ENCODE measurements at regions not wholly inside any gene's neighbourhood (a gene's known extent, or its start where the extent isn't known, plus 50 kb on each side); places are given as distances from the start of the nearest gene placed in this dataset.

DNA sequence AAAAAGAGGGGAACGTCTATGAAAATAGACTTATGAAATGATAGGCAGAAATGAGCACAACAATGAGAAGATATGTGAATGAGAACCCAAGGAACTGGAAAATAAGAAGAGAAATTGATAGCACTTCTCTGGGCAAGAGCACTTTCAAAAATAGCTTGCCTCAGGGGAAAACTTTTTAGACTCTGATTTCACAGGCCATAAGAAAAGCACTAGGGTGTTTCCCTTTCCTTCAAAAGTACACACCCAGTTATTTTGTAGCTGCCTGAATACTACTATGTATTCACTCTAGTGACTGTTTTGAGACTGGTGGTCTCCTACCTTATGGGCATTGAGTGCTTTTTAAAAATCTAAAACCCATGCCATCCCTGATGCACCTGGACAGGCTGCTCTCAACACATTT, 172.3 kb upstream of the SOX6 start:
- TF ChIP-seq, protein P1, sequence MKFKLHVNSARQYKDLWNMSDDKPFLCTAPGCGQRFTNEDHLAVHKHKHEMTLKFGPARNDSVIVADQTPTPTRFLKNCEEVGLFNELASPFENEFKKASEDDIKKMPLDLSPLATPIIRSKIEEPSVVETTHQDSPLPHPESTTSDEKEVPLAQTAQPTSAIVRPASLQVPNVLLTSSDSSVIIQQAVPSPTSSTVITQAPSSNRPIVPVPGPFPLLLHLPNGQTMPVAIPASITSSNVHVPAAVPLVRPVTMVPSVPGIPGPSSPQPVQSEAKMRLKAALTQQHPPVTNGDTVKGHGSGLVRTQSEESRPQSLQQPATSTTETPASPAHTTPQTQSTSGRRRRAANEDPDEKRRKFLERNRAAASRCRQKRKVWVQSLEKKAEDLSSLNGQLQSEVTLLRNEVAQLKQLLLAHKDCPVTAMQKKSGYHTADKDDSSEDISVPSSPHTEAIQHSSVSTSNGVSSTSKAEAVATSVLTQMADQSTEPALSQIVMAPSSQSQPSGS (tag by site-specific recombination; IDR thresholded peaks at IDR 0.05; ENCODE audit: low read depth), result no peak
- no peak for TF ChIP-seq ZNF341 (tag by site-specific recombination; IDR thresholded peaks at IDR 0.05; ENCODE audit: low read depth)
- TF ChIP-seq, protein P2, sequence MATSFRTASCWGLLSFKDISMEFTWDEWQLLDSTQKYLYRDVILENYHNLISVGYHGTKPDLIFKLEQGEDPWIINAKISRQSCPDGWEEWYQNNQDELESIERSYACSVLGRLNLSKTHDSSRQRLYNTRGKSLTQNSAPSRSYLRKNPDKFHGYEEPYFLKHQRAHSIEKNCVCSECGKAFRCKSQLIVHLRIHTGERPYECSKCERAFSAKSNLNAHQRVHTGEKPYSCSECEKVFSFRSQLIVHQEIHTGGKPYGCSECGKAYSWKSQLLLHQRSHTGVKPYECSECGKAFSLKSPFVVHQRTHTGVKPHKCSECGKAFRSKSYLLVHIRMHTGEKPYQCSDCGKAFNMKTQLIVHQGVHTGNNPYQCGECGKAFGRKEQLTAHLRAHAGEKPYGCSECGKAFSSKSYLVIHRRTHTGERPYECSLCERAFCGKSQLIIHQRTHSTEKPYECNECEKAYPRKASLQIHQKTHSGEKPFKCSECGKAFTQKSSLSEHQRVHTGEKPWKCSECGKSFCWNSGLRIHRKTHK (tag by site-specific recombination; IDR thresholded peaks at IDR 0.05), result no peak
- TF ChIP-seq OSR2 (tag by site-specific recombination; IDR thresholded peaks at IDR 0.05), result no peak
- TF ChIP-seq, protein P3, sequence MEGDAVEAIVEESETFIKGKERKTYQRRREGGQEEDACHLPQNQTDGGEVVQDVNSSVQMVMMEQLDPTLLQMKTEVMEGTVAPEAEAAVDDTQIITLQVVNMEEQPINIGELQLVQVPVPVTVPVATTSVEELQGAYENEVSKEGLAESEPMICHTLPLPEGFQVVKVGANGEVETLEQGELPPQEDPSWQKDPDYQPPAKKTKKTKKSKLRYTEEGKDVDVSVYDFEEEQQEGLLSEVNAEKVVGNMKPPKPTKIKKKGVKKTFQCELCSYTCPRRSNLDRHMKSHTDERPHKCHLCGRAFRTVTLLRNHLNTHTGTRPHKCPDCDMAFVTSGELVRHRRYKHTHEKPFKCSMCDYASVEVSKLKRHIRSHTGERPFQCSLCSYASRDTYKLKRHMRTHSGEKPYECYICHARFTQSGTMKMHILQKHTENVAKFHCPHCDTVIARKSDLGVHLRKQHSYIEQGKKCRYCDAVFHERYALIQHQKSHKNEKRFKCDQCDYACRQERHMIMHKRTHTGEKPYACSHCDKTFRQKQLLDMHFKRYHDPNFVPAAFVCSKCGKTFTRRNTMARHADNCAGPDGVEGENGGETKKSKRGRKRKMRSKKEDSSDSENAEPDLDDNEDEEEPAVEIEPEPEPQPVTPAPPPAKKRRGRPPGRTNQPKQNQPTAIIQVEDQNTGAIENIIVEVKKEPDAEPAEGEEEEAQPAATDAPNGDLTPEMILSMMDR (tag by site-specific recombination; IDR thresholded peaks at IDR 0.05), result no peak
- TF ChIP-seq ZXDB (tag by site-specific recombination; IDR thresholded peaks at IDR 0.05), result no peak
- no peak for TF ChIP-seq ZNF600 (tag by site-specific recombination; IDR thresholded peaks at IDR 0.05)
- TF ChIP-seq ZNF335 (tag by site-specific recombination; conservative IDR thresholded peaks at IDR 0.05), result no peak
- no peak for TF ChIP-seq ZNF416 (tag by site-specific recombination; IDR thresholded peaks at IDR 0.05)
- TF ChIP-seq, protein P4, sequence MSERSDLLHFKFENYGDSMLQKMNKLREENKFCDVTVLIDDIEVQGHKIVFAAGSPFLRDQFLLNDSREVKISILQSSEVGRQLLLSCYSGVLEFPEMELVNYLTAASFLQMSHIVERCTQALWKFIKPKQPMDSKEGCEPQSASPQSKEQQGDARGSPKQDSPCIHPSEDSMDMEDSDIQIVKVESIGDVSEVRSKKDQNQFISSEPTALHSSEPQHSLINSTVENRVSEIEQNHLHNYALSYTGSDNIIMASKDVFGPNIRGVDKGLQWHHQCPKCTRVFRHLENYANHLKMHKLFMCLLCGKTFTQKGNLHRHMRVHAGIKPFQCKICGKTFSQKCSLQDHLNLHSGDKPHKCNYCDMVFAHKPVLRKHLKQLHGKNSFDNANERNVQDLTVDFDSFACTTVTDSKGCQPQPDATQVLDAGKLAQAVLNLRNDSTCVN (tag by site-specific recombination; optimal IDR thresholded peaks at IDR 0.05), result no peak
- no peak for TF ChIP-seq ZNF701 (tag by site-specific recombination; IDR thresholded peaks at IDR 0.05)
